Osteocyte (in vitro differentiated cells): ENCODE measurements at regions not wholly inside any gene's neighbourhood (a gene's known extent, or its start where the extent isn't known, plus 50 kb on each side); places are given as distances from the start of the nearest gene placed in this dataset.

Experiments used
- DNase-seq: peaks from one replicate; pipeline ENCODE4 v3.0.0; 2021; ENCODE audit warnings: mixed read lengths; ENCODE audit not compliant: unreplicated experiment; ENCODE audit errors: extremely low spot score
- H3K27ac Mint-ChIP-seq: one replicate; pipeline ENCODE4 v1.8.0; 2021; ENCODE audit warnings: mild to moderate bottlenecking, mixed read lengths; ENCODE audit not compliant: unreplicated experiment
- H3K27me3 Mint-ChIP-seq: one replicate; pipeline ENCODE4 v1.8.0; 2021; ENCODE audit warnings: mixed read lengths; ENCODE audit not compliant: unreplicated experiment
- H3K36me3 Mint-ChIP-seq: one replicate; pipeline ENCODE4 v1.8.0; 2021; ENCODE audit warnings: mixed read lengths; ENCODE audit not compliant: unreplicated experiment
- H3K4me1 Mint-ChIP-seq: one replicate; pipeline ENCODE4 v1.8.0; 2021; ENCODE audit warnings: mixed read lengths; ENCODE audit not compliant: unreplicated experiment
- H3K4me3 Mint-ChIP-seq: one replicate; pipeline ENCODE4 v1.8.0; 2021; ENCODE audit warnings: mild to moderate bottlenecking, moderate library complexity, mixed read lengths; ENCODE audit not compliant: unreplicated experiment
- H3K9me3 Mint-ChIP-seq: one replicate; pipeline ENCODE4 v1.8.0; 2021; ENCODE audit warnings: mixed read lengths; ENCODE audit not compliant: unreplicated experiment
- CTCF ChIP-seq: fragments of 200-600 bp; sonication (generic); IDR thresholded peaks from 2 replicates; pipeline ENCODE4 v1.5.0; 2021; ENCODE audit warnings: antibody characterized with exemption, mild to moderate bottlenecking, moderate library complexity

- H3K27ac Mint-ChIP-seq, result no peak overlapping the region
- no peaks in the 10 kb centered on the region for H3K36me3 Mint-ChIP-seq
- no peaks in the 10 kb centered on the region for H3K9me3 Mint-ChIP-seq
- H3K4me3 Mint-ChIP-seq, result no peak overlapping the region
- TF ChIP-seq CTCF, result no peak
- DNase-seq, result no peak
- H3K4me1 Mint-ChIP-seq, result no peaks in the 10 kb centered on the region
- peaks cover 27% of the 10 kb centered on the region for H3K27me3 Mint-ChIP-seq
Measured at GRCh38 chr9:73009649-73010288, 56.9 kb upstream of the ALDH1A1 start.

- no peak for TF ChIP-seq CTCF
- Mint-ChIP-seq H3K4me1 (no peaks in the 10 kb centered on the region), H3K9me3 (no peaks in the 10 kb centered on the region), H3K27ac (no peak overlapping the region), H3K27me3 (peaks cover 22% of the 10 kb centered on the region), H3K4me3 (no peak overlapping the region), H3K36me3 (no peaks in the 10 kb centered on the region)
- no peak for DNase-seq
Measured at GRCh38 chr9:73007966-73008672, 55.3 kb upstream of the ALDH1A1 start.

- Mint-ChIP-seq H3K27me3 (peaks cover 21% of the 10 kb centered on the region), H3K27ac (no peak overlapping the region), H3K36me3 (no peaks in the 10 kb centered on the region), H3K4me3 (no peak overlapping the region), H3K9me3 (no peaks in the 10 kb centered on the region), H3K4me1 (no peaks in the 10 kb centered on the region)
- no peak for DNase-seq
- TF ChIP-seq CTCF, result no peak
Measured at GRCh38 chr9:73006986-73007385, 54.1 kb upstream of the ALDH1A1 start.
